ENCODE measurements at regions not wholly inside any gene's neighbourhood (a gene's known extent, or its start where the extent isn't known, plus 50 kb on each side); places are given as distances from the start of the nearest gene placed in this dataset.

GRCh38 chr1:189783456-189783855, 694.2 kb downstream of the BRINP3 start:
- FAIRE-seq, result no peak
- H3K4me3 ChIP-seq, result no peak overlapping the region

GRCh38 chr1:189786761-189787160, 690.9 kb downstream of the BRINP3 start:
- Histone ChIP-seq H3K4me3 (no peak overlapping the region), H3K4me1 (no peaks in the 10 kb centered on the region), H3K4me2 (no peak overlapping the region), H3K9me3 (no peaks in the 10 kb centered on the region), H3K27ac (no peak overlapping the region)
- ChIA-PET CTCF (no interaction called here), POLR2A (no interaction called here)
- 74% methylated on average over 5 of the region's 5 CpGs for WGBS (ENCODE audit: missing lambda C conversion rate)
- DNase-seq (ENCODE audit: low read depth in 1 of 2, low spot score in 1 of 2), result no peak
- no peak for ATAC-seq
- FAIRE-seq, result no peak
- TF ChIP-seq CBX2 (IDR thresholded peaks at IDR 0.05; ENCODE audit: borderline replicate concordance, low read depth), result no peak
- TF ChIP-seq, protein P1, sequence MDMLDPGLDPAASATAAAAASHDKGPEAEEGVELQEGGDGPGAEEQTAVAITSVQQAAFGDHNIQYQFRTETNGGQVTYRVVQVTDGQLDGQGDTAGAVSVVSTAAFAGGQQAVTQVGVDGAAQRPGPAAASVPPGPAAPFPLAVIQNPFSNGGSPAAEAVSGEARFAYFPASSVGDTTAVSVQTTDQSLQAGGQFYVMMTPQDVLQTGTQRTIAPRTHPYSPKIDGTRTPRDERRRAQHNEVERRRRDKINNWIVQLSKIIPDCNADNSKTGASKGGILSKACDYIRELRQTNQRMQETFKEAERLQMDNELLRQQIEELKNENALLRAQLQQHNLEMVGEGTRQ (IDR thresholded peaks at IDR 0.05), result no peak
- TF ChIP-seq RAD21 (conservative IDR thresholded peaks at IDR 0.05 in 1 of 2, IDR thresholded peaks at IDR 0.05 in 1 of 2), result no peak
- TF ChIP-seq NR3C1 (IDR thresholded peaks at IDR 0.05), result no peak
- no peak for TF ChIP-seq HDAC2 (IDR thresholded peaks at IDR 0.05)
- TF ChIP-seq EHF (CRISPR knock-in tag; IDR thresholded peaks at IDR 0.05), result no peak
- no peak for TF ChIP-seq NPAS2 (CRISPR knock-in tag; IDR thresholded peaks at IDR 0.05; ENCODE audit: borderline replicate concordance)
- TF ChIP-seq, protein P2, sequence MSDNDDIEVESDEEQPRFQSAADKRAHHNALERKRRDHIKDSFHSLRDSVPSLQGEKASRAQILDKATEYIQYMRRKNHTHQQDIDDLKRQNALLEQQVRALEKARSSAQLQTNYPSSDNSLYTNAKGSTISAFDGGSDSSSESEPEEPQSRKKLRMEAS (IDR thresholded peaks at IDR 0.05), result no peak
- no peak for TF ChIP-seq FOSB (CRISPR knock-in tag; IDR thresholded peaks at IDR 0.05)
- TF ChIP-seq, protein P3, sequence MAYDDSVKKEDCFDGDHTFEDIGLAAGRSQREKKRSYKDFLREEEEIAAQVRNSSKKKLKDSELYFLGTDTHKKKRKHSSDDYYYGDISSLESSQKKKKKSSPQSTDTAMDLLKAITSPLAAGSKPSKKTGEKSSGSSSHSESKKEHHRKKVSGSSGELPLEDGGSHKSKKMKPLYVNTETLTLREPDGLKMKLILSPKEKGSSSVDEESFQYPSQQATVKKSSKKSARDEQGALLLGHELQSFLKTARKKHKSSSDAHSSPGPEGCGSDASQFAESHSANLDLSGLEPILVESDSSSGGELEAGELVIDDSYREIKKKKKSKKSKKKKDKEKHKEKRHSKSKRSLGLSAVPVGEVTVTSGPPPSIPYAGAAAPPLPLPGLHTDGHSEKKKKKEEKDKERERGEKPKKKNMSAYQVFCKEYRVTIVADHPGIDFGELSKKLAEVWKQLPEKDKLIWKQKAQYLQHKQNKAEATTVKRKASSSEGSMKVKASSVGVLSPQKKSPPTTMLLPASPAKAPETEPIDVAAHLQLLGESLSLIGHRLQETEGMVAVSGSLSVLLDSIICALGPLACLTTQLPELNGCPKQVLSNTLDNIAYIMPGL (CRISPR knock-in tag; IDR thresholded peaks at IDR 0.05; ENCODE audit: borderline replicate concordance), result no peak
- no peak for TF ChIP-seq SMC3 (IDR thresholded peaks at IDR 0.05)
- TF ChIP-seq HEYL (CRISPR knock-in tag; IDR thresholded peaks at IDR 0.05), result no peak
- TF ChIP-seq FOXS1 (CRISPR knock-in tag; IDR thresholded peaks at IDR 0.05), result no peak
- no peak for TF ChIP-seq FOSL2 (IDR thresholded peaks at IDR 0.05)
- no peak for TF ChIP-seq FOSL2 (CRISPR knock-in tag; IDR thresholded peaks at IDR 0.05)
- no peak for TF ChIP-seq HES2 (IDR thresholded peaks at IDR 0.05)
- TF ChIP-seq KDM1A (IDR thresholded peaks at IDR 0.05; ENCODE audit: low read depth), result no peak
- TF ChIP-seq CBX8 (IDR thresholded peaks at IDR 0.05), result no peak
- TF ChIP-seq BHLHE40 (IDR thresholded peaks at IDR 0.05; ENCODE audit: low read depth, low read length), result no peak

More at GRCh38 chr1:189783456-189783855, 694.2 kb downstream of the BRINP3 start:
- no peak for TF ChIP-seq BHLHE40 (IDR thresholded peaks at IDR 0.05; ENCODE audit: low read depth, low read length)
- no peak for TF ChIP-seq HES2 (IDR thresholded peaks at IDR 0.05)
- TF ChIP-seq CBX8 (IDR thresholded peaks at IDR 0.05), result no peak
- no peak for TF ChIP-seq CEBPB (IDR thresholded peaks at IDR 0.05)
- TF ChIP-seq POLR2A (IDR thresholded peaks at IDR 0.05; ENCODE audit: low read length), result no peak
- no peak for TF ChIP-seq KDM5A (IDR thresholded peaks at IDR 0.05)
- TF ChIP-seq HDAC2 (IDR thresholded peaks at IDR 0.05), result no peak
- TF ChIP-seq TP53 (CRISPR knock-in tag; IDR thresholded peaks at IDR 0.05), result no peak
- TF ChIP-seq EHMT2 (IDR thresholded peaks at IDR 0.05; ENCODE audit: low read depth), result no peak
- TF ChIP-seq, protein P4, sequence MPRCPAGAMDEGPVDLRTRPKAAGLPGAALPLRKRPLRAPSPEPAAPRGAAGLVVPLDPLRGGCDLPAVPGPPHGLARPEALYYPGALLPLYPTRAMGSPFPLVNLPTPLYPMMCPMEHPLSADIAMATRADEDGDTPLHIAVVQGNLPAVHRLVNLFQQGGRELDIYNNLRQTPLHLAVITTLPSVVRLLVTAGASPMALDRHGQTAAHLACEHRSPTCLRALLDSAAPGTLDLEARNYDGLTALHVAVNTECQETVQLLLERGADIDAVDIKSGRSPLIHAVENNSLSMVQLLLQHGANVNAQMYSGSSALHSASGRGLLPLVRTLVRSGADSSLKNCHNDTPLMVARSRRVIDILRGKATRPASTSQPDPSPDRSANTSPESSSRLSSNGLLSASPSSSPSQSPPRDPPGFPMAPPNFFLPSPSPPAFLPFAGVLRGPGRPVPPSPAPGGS (IDR thresholded peaks at IDR 0.05), result no peak
- TF ChIP-seq, protein P5, sequence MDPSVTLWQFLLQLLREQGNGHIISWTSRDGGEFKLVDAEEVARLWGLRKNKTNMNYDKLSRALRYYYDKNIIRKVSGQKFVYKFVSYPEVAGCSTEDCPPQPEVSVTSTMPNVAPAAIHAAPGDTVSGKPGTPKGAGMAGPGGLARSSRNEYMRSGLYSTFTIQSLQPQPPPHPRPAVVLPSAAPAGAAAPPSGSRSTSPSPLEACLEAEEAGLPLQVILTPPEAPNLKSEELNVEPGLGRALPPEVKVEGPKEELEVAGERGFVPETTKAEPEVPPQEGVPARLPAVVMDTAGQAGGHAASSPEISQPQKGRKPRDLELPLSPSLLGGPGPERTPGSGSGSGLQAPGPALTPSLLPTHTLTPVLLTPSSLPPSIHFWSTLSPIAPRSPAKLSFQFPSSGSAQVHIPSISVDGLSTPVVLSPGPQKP (IDR thresholded peaks at IDR 0.05; ENCODE audit: low read depth, low read length), result no peak
- DNase-seq (ENCODE audit: low read depth in 1 of 2, low spot score in 1 of 2), result no peak
- ChIA-PET CTCF (no interaction called here), POLR2A (no interaction called here)
- Histone ChIP-seq H3K27ac (no peak overlapping the region), H3K4me1 (no peaks in the 10 kb centered on the region), H3K9me3 (no peaks in the 10 kb centered on the region), H3K4me2 (no peak overlapping the region)
- no peak for ATAC-seq
- 52% methylated on average over 2 of the region's 2 CpGs for WGBS (ENCODE audit: missing lambda C conversion rate)

Data from A549 (cell line).